ENCODE measurements at regions not wholly inside any gene's neighbourhood (a gene's known extent, or its start where the extent isn't known, plus 50 kb on each side); places are given as distances from the start of the nearest gene placed in this dataset.

DNA sequence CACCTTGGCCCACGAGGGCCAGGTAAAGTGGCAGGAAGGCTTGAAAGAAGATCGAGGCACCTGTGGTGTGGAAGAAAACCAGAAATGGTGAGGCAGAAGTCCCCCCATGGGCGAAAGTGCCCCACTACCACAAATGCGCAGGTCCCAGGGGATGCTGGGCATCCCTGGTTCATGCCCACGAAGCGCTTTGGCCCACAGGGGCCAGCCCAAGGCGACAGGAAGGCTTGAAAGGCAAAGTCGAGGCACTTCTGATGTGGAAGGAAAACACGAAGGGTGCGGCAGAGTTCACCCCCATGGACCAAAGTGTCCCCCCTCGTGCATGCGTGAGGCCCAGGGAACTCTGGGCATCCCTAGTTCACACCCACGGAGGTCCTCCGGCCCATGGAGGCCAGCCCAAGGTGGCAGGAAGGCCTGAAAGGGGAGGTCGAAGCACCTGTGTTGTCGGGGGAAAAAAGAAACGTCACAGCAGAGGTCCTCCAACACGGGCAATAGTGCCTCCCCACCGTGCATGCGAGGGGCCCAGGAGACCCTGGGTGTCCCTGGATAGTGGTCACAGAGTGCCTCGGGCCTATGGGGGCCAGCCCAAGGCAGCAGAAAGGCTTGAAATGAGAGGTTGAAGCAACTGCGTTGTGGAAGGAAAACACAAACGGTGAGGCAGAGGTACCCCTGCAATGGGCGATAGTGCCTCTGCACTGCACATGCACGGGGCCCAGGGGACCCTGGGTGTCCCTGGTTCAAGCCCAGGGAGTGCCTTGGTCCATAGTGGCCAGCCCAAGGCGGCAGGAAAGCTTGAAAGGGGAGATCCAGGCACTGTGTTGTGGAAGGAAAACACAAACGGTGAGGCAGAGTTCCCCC is 373.9 kb downstream of the ALG10 start:
- Histone ChIP-seq H3K4me3 (no peak overlapping the region), H3K4me1 (no peaks in the 10 kb centered on the region), H3K9me3 (peaks cover 0 to 80% (median 36%) of the 10 kb centered on the region in 4 donors), H3K27ac (replicated peaks in 1 of 4) (no peak overlapping the region), H3K36me3 (no peaks in the 10 kb centered on the region), H3K27me3 (peaks cover 0 to 49% (median 0%) of the 10 kb centered on the region in 4 donors)
- 68% methylated on average over 24 of the region's 27 CpGs for WGBS
- intact Hi-C loops (cut with DNase I): no loop called here
- peak; percentile 81 for DNase-seq (ENCODE audit: extremely low spot score)
- TF ChIP-seq EP300 (IDR thresholded peaks at IDR 0.05) (no peak), POLR2AphosphoS5 (IDR thresholded peaks at IDR 0.05) (no peak), POLR2A (IDR thresholded peaks at IDR 0.05; ENCODE audit: low read depth) (no peak)
- TF ChIP-seq, protein P1, sequence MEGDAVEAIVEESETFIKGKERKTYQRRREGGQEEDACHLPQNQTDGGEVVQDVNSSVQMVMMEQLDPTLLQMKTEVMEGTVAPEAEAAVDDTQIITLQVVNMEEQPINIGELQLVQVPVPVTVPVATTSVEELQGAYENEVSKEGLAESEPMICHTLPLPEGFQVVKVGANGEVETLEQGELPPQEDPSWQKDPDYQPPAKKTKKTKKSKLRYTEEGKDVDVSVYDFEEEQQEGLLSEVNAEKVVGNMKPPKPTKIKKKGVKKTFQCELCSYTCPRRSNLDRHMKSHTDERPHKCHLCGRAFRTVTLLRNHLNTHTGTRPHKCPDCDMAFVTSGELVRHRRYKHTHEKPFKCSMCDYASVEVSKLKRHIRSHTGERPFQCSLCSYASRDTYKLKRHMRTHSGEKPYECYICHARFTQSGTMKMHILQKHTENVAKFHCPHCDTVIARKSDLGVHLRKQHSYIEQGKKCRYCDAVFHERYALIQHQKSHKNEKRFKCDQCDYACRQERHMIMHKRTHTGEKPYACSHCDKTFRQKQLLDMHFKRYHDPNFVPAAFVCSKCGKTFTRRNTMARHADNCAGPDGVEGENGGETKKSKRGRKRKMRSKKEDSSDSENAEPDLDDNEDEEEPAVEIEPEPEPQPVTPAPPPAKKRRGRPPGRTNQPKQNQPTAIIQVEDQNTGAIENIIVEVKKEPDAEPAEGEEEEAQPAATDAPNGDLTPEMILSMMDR (IDR thresholded peaks at IDR 0.05): no peak

DNA sequence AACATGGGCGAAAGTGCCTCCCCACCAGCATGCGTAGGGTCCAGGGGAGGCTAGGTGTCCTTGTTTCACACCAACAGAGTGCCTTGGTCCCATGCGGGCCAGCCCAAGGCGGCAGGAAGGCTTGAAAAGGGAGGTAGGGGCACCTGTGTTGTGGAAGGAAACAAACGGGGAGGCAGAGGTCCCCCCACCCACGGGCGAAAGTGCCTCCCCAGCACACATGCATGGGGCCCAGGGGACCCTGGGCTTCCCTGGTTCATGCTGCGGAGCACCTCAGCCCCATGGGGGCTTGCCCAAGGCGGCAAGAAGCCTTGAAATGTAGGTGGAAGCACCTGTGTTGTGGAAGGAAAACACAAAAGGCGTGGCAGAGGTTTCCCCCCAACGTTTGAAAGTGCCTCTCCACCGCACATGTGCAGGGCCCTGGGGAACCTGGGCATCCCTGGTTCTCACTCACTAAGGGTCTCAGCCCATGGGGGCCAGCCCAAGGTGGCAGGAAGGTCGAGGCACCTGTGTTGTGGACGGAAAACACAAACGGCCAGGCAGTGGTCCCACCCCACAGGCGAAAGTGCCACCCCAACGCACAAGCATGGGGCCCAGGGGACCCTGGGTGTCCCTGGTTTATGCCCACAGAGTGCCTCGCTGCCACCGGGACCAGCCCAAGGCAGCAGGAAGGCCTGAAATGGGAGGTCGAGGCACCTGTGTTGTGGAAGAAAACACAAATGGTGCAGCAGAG is 374.7 kb downstream of the ALG10 start:
- DNase-seq (ENCODE audit: extremely low spot score): peak; percentile 80
- Histone ChIP-seq H3K27me3 (peaks cover 0 to 44% (median 0%) of the 10 kb centered on the region in 4 donors), H3K9me3 (peaks cover 0 to 80% (median 40%) of the 10 kb centered on the region in 4 donors), H3K4me1 (no peaks in the 10 kb centered on the region), H3K36me3 (no peaks in the 10 kb centered on the region), H3K27ac (replicated peaks in 1 of 4) (no peak overlapping the region), H3K4me3 (no peak overlapping the region)
- TF ChIP-seq, protein P1 (IDR thresholded peaks at IDR 0.05): no peak
- TF ChIP-seq EP300 (IDR thresholded peaks at IDR 0.05) (no peak), POLR2A (IDR thresholded peaks at IDR 0.05; ENCODE audit: low read depth) (no peak), POLR2AphosphoS5 (IDR thresholded peaks at IDR 0.05) (no peak)
- 63% methylated on average over 16 of the region's 20 CpGs for WGBS
- intact Hi-C loops (cut with DNase I): no loop called here

DNA sequence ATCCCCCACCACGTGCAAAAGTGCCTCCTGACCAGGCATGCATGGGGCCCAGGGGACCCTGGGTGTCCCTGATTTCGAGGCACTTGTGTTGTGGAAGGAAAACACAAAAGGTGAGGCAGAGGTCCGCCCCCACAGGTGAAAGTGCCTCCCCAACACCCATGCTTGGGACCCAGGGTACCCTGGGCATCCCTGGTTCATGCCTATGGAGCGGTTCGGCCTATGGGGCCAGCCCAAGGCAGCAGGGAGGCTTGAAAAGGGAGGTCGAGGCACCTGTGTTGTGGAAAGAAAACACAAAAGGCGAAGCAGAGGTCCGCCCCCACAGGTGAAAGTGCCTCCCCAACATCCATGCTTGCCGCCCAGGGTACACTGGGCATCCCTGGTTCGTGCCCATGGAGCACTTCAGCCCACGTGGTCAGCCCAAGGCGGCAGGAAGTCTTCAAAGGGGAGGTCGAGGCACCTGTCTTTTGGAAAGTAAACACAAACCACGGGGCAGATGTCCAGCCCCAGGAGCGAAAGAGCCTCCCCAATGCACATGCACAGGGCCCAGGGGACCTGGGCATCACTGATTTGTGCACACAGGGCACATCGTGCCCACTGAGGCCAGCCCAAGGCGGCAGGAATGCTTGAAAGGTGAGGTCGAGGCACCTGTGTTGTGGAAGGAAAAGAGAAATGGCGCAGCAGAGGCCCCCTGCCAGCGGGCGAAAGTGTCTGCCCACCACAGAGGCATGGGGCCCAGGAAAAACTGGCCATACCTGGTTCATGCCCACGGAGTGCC is 375.5 kb downstream of the ALG10 start:
- Histone ChIP-seq H3K4me3 (no peak overlapping the region), H3K9me3 (peaks cover 0 to 80% (median 40%) of the 10 kb centered on the region in 4 donors), H3K36me3 (no peaks in the 10 kb centered on the region), H3K4me1 (no peaks in the 10 kb centered on the region), H3K27ac (replicated peaks in 1 of 4) (no peak overlapping the region), H3K27me3 (peaks cover 0 to 47% (median 0%) of the 10 kb centered on the region in 4 donors)
- intact Hi-C loops (cut with DNase I): no loop called here
- DNase-seq (ENCODE audit: extremely low spot score): peak; percentile 87
- TF ChIP-seq EP300 (IDR thresholded peaks at IDR 0.05): no peak
- no peak for TF ChIP-seq POLR2A (IDR thresholded peaks at IDR 0.05; ENCODE audit: low read depth)
- TF ChIP-seq POLR2AphosphoS5 (IDR thresholded peaks at IDR 0.05): no peak
- TF ChIP-seq, protein P1 (IDR thresholded peaks at IDR 0.05): no peak
- 78% methylated on average over 22 of the region's 22 CpGs for WGBS

DNA sequence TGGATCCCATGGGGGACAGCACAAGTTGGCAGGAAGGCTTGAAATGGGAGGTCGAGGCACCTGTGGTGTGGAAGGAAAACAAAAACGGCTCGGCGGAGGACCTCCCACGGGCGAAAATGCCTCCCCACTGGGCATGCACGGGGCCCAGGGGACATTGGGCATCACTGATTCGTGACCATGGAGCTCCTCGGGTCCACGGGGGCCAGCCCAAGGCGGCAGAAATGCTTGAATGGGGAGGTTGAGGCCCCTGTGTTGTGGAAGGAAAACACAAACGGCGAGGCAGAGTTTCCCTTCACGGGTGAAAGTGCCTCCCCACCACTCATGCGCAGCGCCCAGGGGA is 376.0 kb downstream of the ALG10 start:
- Histone ChIP-seq H3K4me3 (no peak overlapping the region), H3K4me1 (no peaks in the 10 kb centered on the region), H3K36me3 (no peaks in the 10 kb centered on the region), H3K27ac (replicated peaks in 1 of 4) (no peak overlapping the region), H3K27me3 (peaks cover 0 to 47% (median 0%) of the 10 kb centered on the region in 4 donors), H3K9me3 (peaks cover 0 to 80% (median 43%) of the 10 kb centered on the region in 4 donors)
- TF ChIP-seq POLR2A (IDR thresholded peaks at IDR 0.05; ENCODE audit: low read depth): no peak
- no peak for TF ChIP-seq EP300 (IDR thresholded peaks at IDR 0.05)
- TF ChIP-seq, protein P1 (IDR thresholded peaks at IDR 0.05): no peak
- no peak for TF ChIP-seq POLR2AphosphoS5 (IDR thresholded peaks at IDR 0.05)
- intact Hi-C loops (cut with DNase I): no loop called here
- no peak for DNase-seq (ENCODE audit: extremely low spot score)
- 66% methylated on average over 16 of the region's 16 CpGs for WGBS
